ENCODE measurements at regions not wholly inside any gene's neighbourhood (a gene's known extent, or its start where the extent isn't known, plus 50 kb on each side); places are given as distances from the start of the nearest gene placed in this dataset.

- Histone ChIP-seq H3K9me3 (no peaks in the 10 kb centered on the region), H3K36me3 (ENCODE audit: low read depth) (no peaks in the 10 kb centered on the region), H3K4me1 (ENCODE audit: low read depth) (no peaks in the 10 kb centered on the region), H3K4me3 (no peak overlapping the region)
- TF ChIP-seq, protein P1, sequence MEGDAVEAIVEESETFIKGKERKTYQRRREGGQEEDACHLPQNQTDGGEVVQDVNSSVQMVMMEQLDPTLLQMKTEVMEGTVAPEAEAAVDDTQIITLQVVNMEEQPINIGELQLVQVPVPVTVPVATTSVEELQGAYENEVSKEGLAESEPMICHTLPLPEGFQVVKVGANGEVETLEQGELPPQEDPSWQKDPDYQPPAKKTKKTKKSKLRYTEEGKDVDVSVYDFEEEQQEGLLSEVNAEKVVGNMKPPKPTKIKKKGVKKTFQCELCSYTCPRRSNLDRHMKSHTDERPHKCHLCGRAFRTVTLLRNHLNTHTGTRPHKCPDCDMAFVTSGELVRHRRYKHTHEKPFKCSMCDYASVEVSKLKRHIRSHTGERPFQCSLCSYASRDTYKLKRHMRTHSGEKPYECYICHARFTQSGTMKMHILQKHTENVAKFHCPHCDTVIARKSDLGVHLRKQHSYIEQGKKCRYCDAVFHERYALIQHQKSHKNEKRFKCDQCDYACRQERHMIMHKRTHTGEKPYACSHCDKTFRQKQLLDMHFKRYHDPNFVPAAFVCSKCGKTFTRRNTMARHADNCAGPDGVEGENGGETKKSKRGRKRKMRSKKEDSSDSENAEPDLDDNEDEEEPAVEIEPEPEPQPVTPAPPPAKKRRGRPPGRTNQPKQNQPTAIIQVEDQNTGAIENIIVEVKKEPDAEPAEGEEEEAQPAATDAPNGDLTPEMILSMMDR (IDR thresholded peaks at IDR 0.05) = no peak
- intact Hi-C loops (cut with DNase I, micrococcal nuclease) = no loop called here
- ATAC-seq (no peak), DNase-seq (no peak)
Measured at GRCh38 chr3:59600631-59601030, 550.8 kb upstream of the CFAP20DC start.

GRCh38 chr3:59596741-59597140 is 546.9 kb upstream of the CFAP20DC start:
- TF ChIP-seq, protein P1 (IDR thresholded peaks at IDR 0.05) = no peak
- Histone ChIP-seq H3K4me3 (no peak overlapping the region), H3K9me3 (no peaks in the 10 kb centered on the region), H3K4me1 (ENCODE audit: low read depth) (no peaks in the 10 kb centered on the region), H3K36me3 (ENCODE audit: low read depth) (no peaks in the 10 kb centered on the region)
- intact Hi-C loops (cut with DNase I, micrococcal nuclease) = no loop called here
- DNase-seq (no peak), ATAC-seq (no peak)

DNA sequence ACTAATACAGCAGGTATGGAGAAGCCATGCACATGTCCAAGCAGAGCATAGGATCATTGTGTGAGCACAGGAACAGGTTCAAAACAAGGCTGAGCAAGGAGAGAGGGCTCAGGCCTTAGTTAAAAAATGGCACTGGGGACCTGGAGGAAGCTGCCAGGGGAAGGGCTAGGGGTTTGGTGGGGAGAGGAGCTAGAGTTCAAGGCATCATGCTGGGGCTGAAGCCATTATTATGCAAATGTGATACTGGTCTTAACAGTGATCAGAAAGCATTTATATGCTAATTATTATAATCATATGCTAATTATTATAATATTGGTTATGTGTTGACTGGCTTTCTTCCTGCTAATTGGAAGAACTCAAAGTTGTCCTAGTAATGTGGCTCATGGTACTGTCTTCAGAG is 546.0 kb upstream of the CFAP20DC start:
- H3K4me3 ChIP-seq = no peak overlapping the region

DNA sequence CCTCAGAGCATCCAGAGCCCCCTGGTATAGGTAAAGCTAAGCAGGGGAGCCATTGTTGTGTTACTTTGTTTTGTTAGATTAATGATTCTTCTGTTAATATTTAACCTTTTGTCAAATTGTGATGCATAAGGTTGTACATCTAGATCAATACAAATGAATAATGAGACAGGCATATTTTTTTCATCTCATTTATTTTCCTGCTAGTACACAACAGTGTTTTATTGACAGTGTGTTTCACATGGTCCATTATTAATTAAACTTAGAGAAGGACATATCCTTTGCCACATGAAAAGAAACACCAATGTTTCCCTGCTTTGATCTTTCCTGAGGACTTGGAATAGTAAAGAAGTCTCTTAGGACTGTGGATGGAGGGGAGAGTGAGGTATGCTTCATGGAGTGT is 543.6 kb upstream of the CFAP20DC start:
- Histone ChIP-seq H3K9me3 (no peaks in the 10 kb centered on the region), H3K4me1 (ENCODE audit: low read depth) (no peaks in the 10 kb centered on the region), H3K36me3 (ENCODE audit: low read depth) (no peaks in the 10 kb centered on the region), H3K4me3 (no peak overlapping the region)
- TF ChIP-seq, protein P1 (IDR thresholded peaks at IDR 0.05) = no peak
- no peak for DNase-seq
- intact Hi-C loops (cut with DNase I, micrococcal nuclease) = no loop called here
- ATAC-seq = no peak

More for the DNA sequence above, 546.0 kb upstream of the CFAP20DC start:
- H3K9me3 ChIP-seq = no peaks in the 10 kb centered on the region
- H3K36me3 ChIP-seq (ENCODE audit: low read depth) = no peaks in the 10 kb centered on the region
- TF ChIP-seq, protein P1 (IDR thresholded peaks at IDR 0.05) = no peak
- DNase-seq = no peak
- no peak for ATAC-seq
- H3K4me1 ChIP-seq (ENCODE audit: low read depth) = no peaks in the 10 kb centered on the region
- intact Hi-C loops (cut with DNase I, micrococcal nuclease) = no loop called here

- ATAC-seq (peak; percentile 31), DNase-seq (no peak)
Measured at GRCh38 chr3:59580996-59581395, 531.2 kb upstream of the CFAP20DC start.

More at GRCh38 chr3:59580996-59581395, 531.2 kb upstream of the CFAP20DC start:
- H3K36me3 ChIP-seq (ENCODE audit: low read depth) = no peaks in the 10 kb centered on the region
- intact Hi-C loops (cut with DNase I, micrococcal nuclease) = no loop called here
- H3K4me3 ChIP-seq = no peak overlapping the region
- H3K4me1 ChIP-seq (ENCODE audit: low read depth) = peaks cover 7% of the 10 kb centered on the region
- TF ChIP-seq, protein P1 (IDR thresholded peaks at IDR 0.05) = no peak
- H3K9me3 ChIP-seq = no peaks in the 10 kb centered on the region

All from mucosa of descending colon (tissue), 3 donors.